HUES6 (cell line): ENCODE measurements at regions not wholly inside any gene's neighbourhood (a gene's known extent, or its start where the extent isn't known, plus 50 kb on each side); places are given as distances from the start of the nearest gene placed in this dataset.
"Not testable (repeated sequence)": the region's sequence is repeated elsewhere in the genome, so short reads cannot be mapped to it uniquely, and the experiment has no call there.

ENCODE experiments used
- H3K27ac ChIP-seq: 2 replicates; pipeline ENCODE4 v1.7.0; 2013; ENCODE audit warnings: low read depth, mild to moderate bottlenecking, low read length, inconsistent platforms
- H3K27me3 ChIP-seq: 2 replicates; pipeline ENCODE4 v1.6.1; 2013; ENCODE audit warnings: low read length; ENCODE audit not compliant: control insufficient read depth, insufficient read depth
- H3K36me3 ChIP-seq: 2 replicates; pipeline ENCODE4 v1.6.1; 2013; ENCODE audit warnings: low read length; ENCODE audit not compliant: control insufficient read depth, insufficient read depth
- H3K4me1 ChIP-seq: 2 replicates; pipeline ENCODE4 v1.6.1; 2013; ENCODE audit warnings: low read length; ENCODE audit not compliant: control insufficient read depth, insufficient read depth
- H3K4me3 ChIP-seq: 2 replicates; pipeline ENCODE4 v1.5.1; 2013; ENCODE audit warnings: low read depth, low read length
- H3K9ac ChIP-seq: one replicate; pipeline ENCODE4 v1.6.1; 2013; ENCODE audit warnings: mild to moderate bottlenecking, low read length
- H3K9me3 ChIP-seq: 2 replicates; pipeline ENCODE4 v1.6.1; 2013; ENCODE audit warnings: low read depth, low read length; ENCODE audit not compliant: control insufficient read depth, insufficient read depth

GRCh38 chr7:42567051-42567450 lies 330.0 kb upstream of the GLI3 start:
- no peaks in the 10 kb centered on the region for H3K4me1 ChIP-seq
- no peak overlapping the region for H3K27ac ChIP-seq
- peaks cover 9% of the 10 kb centered on the region; the same call in 1 of the 2 replicates for H3K9me3 ChIP-seq
- H3K4me3 ChIP-seq: no peak overlapping the region
- H3K27me3 ChIP-seq: no peaks in the 10 kb centered on the region
- no peak overlapping the region for H3K9ac ChIP-seq
- H3K36me3 ChIP-seq: no peaks in the 10 kb centered on the region

- peaks cover 22% of the 10 kb centered on the region; the same call in 1 of the 2 replicates for H3K9me3 ChIP-seq
- H3K4me1 ChIP-seq: no peaks in the 10 kb centered on the region
- H3K4me3 ChIP-seq: no peak overlapping the region
- H3K27me3 ChIP-seq: no peaks in the 10 kb centered on the region
- H3K9ac ChIP-seq: no peak overlapping the region
- H3K27ac ChIP-seq: no peak overlapping the region
- H3K36me3 ChIP-seq: no peaks in the 10 kb centered on the region
Observed at GRCh38 chr7:42561797-42562196, 324.8 kb upstream of the GLI3 start.

- no peak overlapping the region for H3K4me3 ChIP-seq
- no peaks in the 10 kb centered on the region for H3K36me3 ChIP-seq
- H3K9ac ChIP-seq: no peak overlapping the region
- peaks cover 25% of the 10 kb centered on the region; the same call in 1 of the 2 replicates for H3K9me3 ChIP-seq
- no peaks in the 10 kb centered on the region for H3K4me1 ChIP-seq
- H3K27ac ChIP-seq: no peak overlapping the region
- H3K27me3 ChIP-seq: no peaks in the 10 kb centered on the region
Observed at GRCh38 chr7:42560866-42561265, 323.9 kb upstream of the GLI3 start.

- H3K9me3 ChIP-seq: peaks cover 62% of the 10 kb centered on the region
Observed at GRCh38 chr7:42554932-42555331, 317.9 kb upstream of the GLI3 start.

GRCh38 chr7:42552227-42552626 lies 315.2 kb upstream of the GLI3 start:
- H3K9me3 ChIP-seq: peaks cover 71% of the 10 kb centered on the region
- H3K27ac ChIP-seq: no peak overlapping the region
- H3K36me3 ChIP-seq: no peaks in the 10 kb centered on the region
- H3K4me3 ChIP-seq: no peak overlapping the region
- H3K9ac ChIP-seq: no peak overlapping the region
- no peaks in the 10 kb centered on the region for H3K27me3 ChIP-seq
- H3K4me1 ChIP-seq: no peaks in the 10 kb centered on the region

More at GRCh38 chr7:42554932-42555331, 317.9 kb upstream of the GLI3 start:
- not testable (repeated sequence) for H3K4me1 ChIP-seq, H3K27me3 ChIP-seq, H3K36me3 ChIP-seq, H3K4me3 ChIP-seq, H3K27ac ChIP-seq, H3K9ac ChIP-seq

GRCh38 chr7:42550706-42551470 lies 313.9 kb upstream of the GLI3 start:
- Histone ChIP-seq H3K9me3 (peaks cover 76% of the 10 kb centered on the region), H3K27ac (no peak overlapping the region), H3K4me1 (no peaks in the 10 kb centered on the region), H3K4me3 (no peak overlapping the region), H3K27me3 (no peaks in the 10 kb centered on the region), H3K36me3 (no peaks in the 10 kb centered on the region), H3K9ac (no peak overlapping the region)

GRCh38 chr7:42549866-42550485 lies 313.0 kb upstream of the GLI3 start:
- no peaks in the 10 kb centered on the region for H3K36me3 ChIP-seq
- H3K27ac ChIP-seq: no peak overlapping the region
- H3K9me3 ChIP-seq: peaks cover 74% of the 10 kb centered on the region

GRCh38 chr7:42548816-42549611 lies 312.0 kb upstream of the GLI3 start:
- H3K9me3 ChIP-seq: peaks cover 76% of the 10 kb centered on the region

More at GRCh38 chr7:42549866-42550485, 313.0 kb upstream of the GLI3 start:
- no peaks in the 10 kb centered on the region for H3K27me3 ChIP-seq
- H3K9ac ChIP-seq: no peak overlapping the region
- H3K4me1 ChIP-seq: no peaks in the 10 kb centered on the region
- H3K4me3 ChIP-seq: no peak overlapping the region

GRCh38 chr7:42545049-42545724 lies 308.2 kb upstream of the GLI3 start:
- no peak overlapping the region for H3K27ac ChIP-seq
- H3K27me3 ChIP-seq: no peaks in the 10 kb centered on the region
- peaks cover 63% of the 10 kb centered on the region for H3K9me3 ChIP-seq
- no peaks in the 10 kb centered on the region for H3K36me3 ChIP-seq
- no peaks in the 10 kb centered on the region for H3K4me1 ChIP-seq
- no peak overlapping the region for H3K4me3 ChIP-seq
- H3K9ac ChIP-seq: no peak overlapping the region

More at GRCh38 chr7:42548816-42549611, 312.0 kb upstream of the GLI3 start:
- no peak overlapping the region for H3K27ac ChIP-seq
- H3K4me3 ChIP-seq: no peak overlapping the region
- no peak overlapping the region for H3K9ac ChIP-seq
- H3K27me3 ChIP-seq: no peaks in the 10 kb centered on the region
- no peaks in the 10 kb centered on the region for H3K4me1 ChIP-seq
- H3K36me3 ChIP-seq: no peaks in the 10 kb centered on the region

- Histone ChIP-seq H3K27me3 (no peaks in the 10 kb centered on the region), H3K9me3 (peaks cover 62% of the 10 kb centered on the region), H3K9ac (no peak overlapping the region), H3K36me3 (no peaks in the 10 kb centered on the region), H3K4me1 (no peaks in the 10 kb centered on the region), H3K27ac (no peak overlapping the region), H3K4me3 (no peak overlapping the region)
Observed at GRCh38 chr7:42543953-42544352, 306.9 kb upstream of the GLI3 start.
